ENCODE measurements at regions not wholly inside any gene's neighbourhood (a gene's known extent, or its start where the extent isn't known, plus 50 kb on each side); places are given as distances from the start of the nearest gene placed in this dataset.
"Not testable (repeated sequence)": the region's sequence is repeated elsewhere in the genome, so short reads cannot be mapped to it uniquely, and the experiment has no call there.

- no peak for DNase-seq
Observed at GRCh38 chr1:187928288-187928687, 1099.5 kb downstream of the PLA2G4A start.

- DNase-seq = no peak
Observed at GRCh38 chr1:187928696-187929095, 1099.9 kb downstream of the PLA2G4A start.

- no peak for DNase-seq
Observed at GRCh38 chr1:187931776-187932175, 1103.0 kb downstream of the PLA2G4A start.

GRCh38 chr1:187933562-187934419, 1105.0 kb downstream of the PLA2G4A start:
- DNase-seq = no peak

- DNase-seq = no peak
Observed at GRCh38 chr1:187936667-187937066, 1107.9 kb downstream of the PLA2G4A start.

- no peak for DNase-seq
Observed at GRCh38 chr1:187938092-187938491, 1109.3 kb downstream of the PLA2G4A start.

- no peak for DNase-seq
Observed at GRCh38 chr1:187942986-187943385, 1114.2 kb downstream of the PLA2G4A start.

GRCh38 chr1:187943606-187944403, 1115.1 kb downstream of the PLA2G4A start:
- no peak for DNase-seq

GRCh38 chr1:187946661-187947060, 1117.9 kb downstream of the PLA2G4A start:
- not testable (repeated sequence) for DNase-seq

GRCh38 chr1:187947359-187947758, 1118.6 kb downstream of the PLA2G4A start:
- DNase-seq = no peak

- no peak for DNase-seq
Observed at GRCh38 chr1:187948170-187948794, 1119.5 kb downstream of the PLA2G4A start.

GRCh38 chr1:187949567-187949966, 1120.8 kb downstream of the PLA2G4A start:
- no peak for DNase-seq

- DNase-seq = no peak
Observed at GRCh38 chr1:187951817-187952216, 1123.1 kb downstream of the PLA2G4A start.

- no peak for DNase-seq
Observed at GRCh38 chr1:187952446-187952845, 1123.7 kb downstream of the PLA2G4A start.

GRCh38 chr1:187956975-187957374, 1128.2 kb downstream of the PLA2G4A start:
- no peak for DNase-seq

GRCh38 chr1:187958207-187958606, 1129.5 kb downstream of the PLA2G4A start:
- DNase-seq = no peak

GRCh38 chr1:187959062-187959461, 1130.3 kb downstream of the PLA2G4A start:
- DNase-seq = no peak

- DNase-seq = no peak
Observed at GRCh38 chr1:187960125-187960638, 1131.4 kb downstream of the PLA2G4A start.

GRCh38 chr1:187961895-187962294, 1133.1 kb downstream of the PLA2G4A start:
- DNase-seq = no peak

- DNase-seq = no peak
Observed at GRCh38 chr1:187971851-187972250, 1143.1 kb downstream of the PLA2G4A start.

GRCh38 chr1:187977298-187977697, 1148.5 kb downstream of the PLA2G4A start:
- DNase-seq = no peak

GRCh38 chr1:187985145-187985896, 1156.6 kb downstream of the PLA2G4A start:
- no peak for DNase-seq
